B cell (primary cell): ENCODE measurements at regions not wholly inside any gene's neighbourhood (a gene's known extent, or its start where the extent isn't known, plus 50 kb on each side); places are given as distances from the start of the nearest gene placed in this dataset.

ENCODE experiments used
- ATAC-seq: fragments of 200-7000 bp; cut with Tn5 transposase; one replicate; pipeline ENCODE4 v1.10.0; 2021; ENCODE audit warnings: low read depth, mild to moderate bottlenecking, moderate number of reproducible peaks, moderate library complexity
- CTCF ChIA-PET: fragments of 350-600 bp; sonication (Branson Sonifier 250); formaldehyde crosslinking; loops from one replicate; lab custom pipeline; 2021; ENCODE audit warnings: antibody characterized with exemption, inconsistent platforms; lab: Charles Lee
- POLR2A ChIA-PET: fragments of 350-600 bp; sonication (Branson Sonifier 250); formaldehyde crosslinking; loops from one replicate; lab custom pipeline; 2021; ENCODE audit warnings: antibody characterized with exemption; lab: Charles Lee
- DNase-seq: peaks from one replicate; pipeline ENCODE4 v3.0.0; 2013
- H2AFZ ChIP-seq: 2 replicates; pipeline ENCODE4 v1.6.1; 2012; ENCODE audit warnings: mild to moderate bottlenecking, low read depth, low read length; ENCODE audit not compliant: insufficient read depth, poor library complexity, severe bottlenecking
- H3K27ac ChIP-seq, 2 donors: 1 replicate in 1 of 2; 2 replicates in 1 of 2; pipeline ENCODE4 v1.5.1; 2012 to 2013; ENCODE audit warnings: low read length in 2 of 2, mild to moderate bottlenecking in 2 of 2, moderate library complexity in 1 of 2
- H3K27me3 ChIP-seq, 4 experiments: fragments of 200-600 bp in 1 of 4; sonication (generic) in 1 of 4; replicated peaks in 1 of 4; 1 replicate in 2 of 4; 2 replicates in 2 of 4; pipeline versions ENCODE4 v1.6.1 to v1.7.0; 2013 to 2016; ENCODE audit warnings: low read length in 3 of 4, mild to moderate bottlenecking in 2 of 4, mixed read lengths in 1 of 4, moderate library complexity in 1 of 4; ENCODE audit not compliant: insufficient read depth in 4 of 4, control insufficient read depth in 3 of 4; ENCODE audit errors: control extremely low read depth in 1 of 4
- H3K36me3 ChIP-seq, 2 experiments: replicated peaks in 1 of 2; 1 replicate in 1 of 2; 2 replicates in 1 of 2; pipeline versions ENCODE4 v1.6.1 to v1.7.1; 2013; ENCODE audit warnings: low read length in 1 of 2; ENCODE audit not compliant: insufficient read depth in 2 of 2, control insufficient read depth in 1 of 2; ENCODE audit errors: control extremely low read depth in 1 of 2, extremely low read depth in 1 of 2
- H3K4me1 ChIP-seq, 2 donors: fragments of 200-600 bp in 1 of 2; sonication (generic) in 1 of 2; 1 replicate in 1 of 2; 2 replicates in 1 of 2; pipeline versions ENCODE4 v1.5.1 to v1.6.1; 2013 to 2017; ENCODE audit warnings: low read length in 2 of 2; ENCODE audit not compliant: control insufficient read depth in 2 of 2, insufficient read depth in 2 of 2
- H3K4me2 ChIP-seq: replicated peaks from 2 replicates; pipeline ENCODE3; 2012; ENCODE audit warnings: mild to moderate bottlenecking, low read depth, low read length; ENCODE audit not compliant: poor library complexity, severe bottlenecking
- H3K4me3 ChIP-seq, 5 experiments: fragments of 200-600 bp in 1 of 5; sonication (generic) in 1 of 5; 1 replicate in 3 of 5; 2 replicates in 2 of 5; pipeline versions ENCODE4 v1.5.1 to v1.7.0; 2011 to 2016; ENCODE audit warnings: low read length in 4 of 5, mild to moderate bottlenecking in 4 of 5, low read depth in 2 of 5, control low read depth in 1 of 5, moderate library complexity in 1 of 5; ENCODE audit not compliant: insufficient read depth in 1 of 5; ENCODE audit errors: control extremely low read depth in 1 of 5, extremely low read depth in 1 of 5
- H3K79me2 ChIP-seq: fragments of 200-600 bp; sonication (generic); one replicate; pipeline ENCODE4 v1.6.0; 2016; ENCODE audit warnings: low read length; ENCODE audit not compliant: control insufficient read depth, insufficient read depth
- H3K9ac ChIP-seq: fragments of 200-600 bp; sonication (generic); 2 replicates; pipeline ENCODE4 v1.6.1; 2017; ENCODE audit warnings: mild to moderate bottlenecking, low read length, moderate library complexity
- H3K9me3 ChIP-seq, 3 donors: one replicate each; pipeline versions ENCODE4 v1.6.1 to v1.7.1; 2013; ENCODE audit warnings: low read length in 2 of 3; ENCODE audit not compliant: control insufficient read depth in 2 of 3, insufficient read depth in 1 of 3; ENCODE audit errors: control extremely low read depth in 1 of 3
- H4K20me1 ChIP-seq: 2 replicates; pipeline ENCODE4 v1.6.0; 2012; ENCODE audit warnings: mild to moderate bottlenecking, low read length; ENCODE audit not compliant: insufficient read depth, control insufficient read depth, poor library complexity, severe bottlenecking
- H3K27ac Mint-ChIP-seq: one replicate; pipeline ENCODE4 v1.8.0; 2021; ENCODE audit warnings: mixed read lengths
- H3K27me3 Mint-ChIP-seq: one replicate; pipeline ENCODE4 v1.8.0; 2021; ENCODE audit warnings: mixed read lengths
- H3K4me1 Mint-ChIP-seq: one replicate; pipeline ENCODE4 v1.8.0; 2021; ENCODE audit warnings: mixed read lengths
- H3K4me3 Mint-ChIP-seq: one replicate; pipeline ENCODE4 v1.8.0; 2021; ENCODE audit warnings: mixed read lengths
- H3K9me3 Mint-ChIP-seq: one replicate; pipeline ENCODE4 v1.8.0; 2022; ENCODE audit warnings: mixed read lengths; ENCODE audit not compliant: insufficient read depth
- CTCF ChIP-seq: fragments of 200-600 bp; IDR thresholded peaks from one replicate; pipeline ENCODE4 v1.8.0; 2022; ENCODE audit warnings: antibody characterized with exemption, mild to moderate bottlenecking
- EZH2 ChIP-seq: IDR thresholded peaks from 2 replicates; pipeline ENCODE4 v1.6.1; 2012; ENCODE audit warnings: borderline replicate concordance, low read depth, mild to moderate bottlenecking, moderate library complexity, low read length; ENCODE audit not compliant: insufficient read depth, poor library complexity, severe bottlenecking
- whole genome bisulfite sequencing: methylation state at CpG from one replicate; pipeline ENCODE4 v1.1.5; 2013; ENCODE audit warnings: missing lambda C conversion rate; ENCODE audit not compliant: insufficient coverage; 5-methylcytosine and 5-hydroxymethylcytosine counted together
- intact Hi-C: fragments of 100-400 bp; cut with micrococcal nuclease; formaldehyde crosslinking; loops from one replicate; pipeline ENCODE4 v1.10.0; 2022

- no peaks in the 10 kb centered on the region for H3K36me3 ChIP-seq
- H3K79me2 ChIP-seq = no peaks in the 10 kb centered on the region
- no peaks in the 10 kb centered on the region for H3K27me3 ChIP-seq
- TF ChIP-seq CTCF = no peak
- TF ChIP-seq EZH2 = no peak
- CTCF ChIA-PET = interaction anchor here (0.5 kb wide), 1 partner anchor 265 kb away, joined by 4 read pairs; no protein-coding TSS in a partner anchor
- DNase-seq (no peak), ATAC-seq (no peak)
- H4K20me1 ChIP-seq = no peaks in the 10 kb centered on the region
- 93% methylated on average over 8 of the region's 8 CpGs for WGBS
- H2AFZ ChIP-seq = no peak overlapping the region
- Mint-ChIP-seq H3K27ac (no peak overlapping the region), H3K27me3 (peaks cover 20% of the 10 kb centered on the region), H3K4me3 (no peak overlapping the region), H3K9me3 (no peaks in the 10 kb centered on the region), H3K4me1 (no peaks in the 10 kb centered on the region)
- no peak overlapping the region for H3K9ac ChIP-seq
- intact Hi-C loops = no loop called here
- H3K4me3 ChIP-seq = no peak overlapping the region
- H3K27ac ChIP-seq = no peak overlapping the region
- no peak overlapping the region for H3K4me2 ChIP-seq
- no peaks in the 10 kb centered on the region for H3K9me3 ChIP-seq
- POLR2A ChIA-PET = no interaction called here
- no peaks in the 10 kb centered on the region for H3K4me1 ChIP-seq
Measured at GRCh38 chr10:32161586-32161985, 105.4 kb upstream of the KIF5B start.

- no peaks in the 10 kb centered on the region for H3K9me3 ChIP-seq
- H3K9ac ChIP-seq = no peak overlapping the region
- 69% methylated on average over 2 of the region's 2 CpGs for WGBS
- Mint-ChIP-seq H3K27ac (no peak overlapping the region), H3K27me3 (peaks cover 23% of the 10 kb centered on the region), H3K4me3 (no peak overlapping the region), H3K4me1 (no peaks in the 10 kb centered on the region), H3K9me3 (no peaks in the 10 kb centered on the region)
- H2AFZ ChIP-seq = no peak overlapping the region
- H3K36me3 ChIP-seq = no peaks in the 10 kb centered on the region
- ChIA-PET CTCF (no interaction called here), POLR2A (no interaction called here)
- H3K4me1 ChIP-seq = no peaks in the 10 kb centered on the region
- intact Hi-C loops = no loop called here
- no peak for DNase-seq
- no peaks in the 10 kb centered on the region for H4K20me1 ChIP-seq
- H3K4me2 ChIP-seq = no peak overlapping the region
- TF ChIP-seq CTCF = no peak
- no peak for TF ChIP-seq EZH2
- H3K27me3 ChIP-seq = no peaks in the 10 kb centered on the region
- H3K79me2 ChIP-seq = no peaks in the 10 kb centered on the region
- no peak for ATAC-seq
- H3K4me3 ChIP-seq = no peak overlapping the region
- no peak overlapping the region for H3K27ac ChIP-seq
Measured at GRCh38 chr10:32160864-32161263, 104.6 kb upstream of the KIF5B start.
